Activated CD4-positive, alpha-beta T cell treated with anti-CD3 and anti-CD28 coated beads for 48 hours (primary cell): ENCODE measurements at regions not wholly inside any gene's neighbourhood (a gene's known extent, or its start where the extent isn't known, plus 50 kb on each side); places are given as distances from the start of the nearest gene placed in this dataset.

Experiments
- DNase-seq: peaks from one replicate; pipeline ENCODE4 v3.0.0-alpha.2; 2020

DNA sequence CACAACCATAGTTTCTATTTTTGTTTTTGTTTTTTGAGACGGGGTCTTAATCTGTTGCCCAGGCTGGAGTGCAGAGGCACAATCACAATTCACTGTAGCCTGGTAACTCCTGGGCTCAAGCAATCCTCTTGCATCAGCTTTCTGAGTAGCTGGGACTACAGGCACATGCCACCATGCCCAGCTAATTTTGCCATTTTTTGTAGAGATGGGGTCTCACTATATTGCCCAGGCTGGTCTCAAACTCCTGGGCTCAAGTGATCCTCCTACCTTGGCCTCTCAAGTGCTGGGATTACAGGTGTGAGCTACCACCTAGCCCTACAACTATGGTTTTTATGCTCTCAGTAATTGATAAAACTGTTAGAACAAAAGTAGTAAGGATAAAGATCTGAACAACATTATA is 147.5 kb upstream of the SHB start:
- no peak for DNase-seq

DNA sequence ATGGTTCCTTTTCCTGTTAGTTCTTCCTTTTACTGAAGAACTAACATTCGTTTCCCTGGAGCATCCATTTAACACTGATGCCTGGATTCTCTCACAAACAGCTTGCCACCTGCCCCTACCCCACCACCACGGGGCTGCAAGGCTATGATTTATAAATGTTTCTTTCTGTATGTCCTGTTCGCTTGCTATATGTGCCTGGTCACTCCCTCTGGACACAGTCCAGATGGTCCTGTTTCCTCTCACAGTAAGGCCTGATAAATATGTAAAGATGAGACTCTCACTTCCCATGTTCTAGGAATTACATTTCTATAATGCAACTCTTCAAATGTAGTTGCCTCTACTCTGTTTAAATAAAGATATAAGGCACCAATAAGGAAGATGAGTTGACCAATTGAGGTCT is 146.4 kb upstream of the SHB start:
- no peak for DNase-seq

DNA sequence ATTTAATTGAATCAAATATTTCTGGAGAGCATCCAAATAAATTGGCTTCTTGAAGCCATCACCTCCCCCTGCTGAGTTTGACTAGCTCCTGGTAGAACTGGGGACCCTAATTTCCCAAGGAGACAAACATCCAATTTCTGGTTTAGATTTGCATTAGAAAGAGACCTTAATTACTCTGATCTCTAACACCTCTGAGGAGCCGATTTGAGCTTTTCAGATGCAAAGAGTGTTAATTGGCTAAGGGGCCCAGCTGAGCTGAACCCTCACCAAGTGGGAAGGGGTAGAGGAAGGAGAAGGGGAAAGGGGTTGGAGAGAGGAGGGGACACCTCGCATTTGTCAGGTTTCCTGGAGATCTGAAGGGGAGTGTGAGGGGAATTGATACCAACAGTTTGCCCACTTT is 145.4 kb upstream of the SHB start:
- DNase-seq, result no peak

DNA sequence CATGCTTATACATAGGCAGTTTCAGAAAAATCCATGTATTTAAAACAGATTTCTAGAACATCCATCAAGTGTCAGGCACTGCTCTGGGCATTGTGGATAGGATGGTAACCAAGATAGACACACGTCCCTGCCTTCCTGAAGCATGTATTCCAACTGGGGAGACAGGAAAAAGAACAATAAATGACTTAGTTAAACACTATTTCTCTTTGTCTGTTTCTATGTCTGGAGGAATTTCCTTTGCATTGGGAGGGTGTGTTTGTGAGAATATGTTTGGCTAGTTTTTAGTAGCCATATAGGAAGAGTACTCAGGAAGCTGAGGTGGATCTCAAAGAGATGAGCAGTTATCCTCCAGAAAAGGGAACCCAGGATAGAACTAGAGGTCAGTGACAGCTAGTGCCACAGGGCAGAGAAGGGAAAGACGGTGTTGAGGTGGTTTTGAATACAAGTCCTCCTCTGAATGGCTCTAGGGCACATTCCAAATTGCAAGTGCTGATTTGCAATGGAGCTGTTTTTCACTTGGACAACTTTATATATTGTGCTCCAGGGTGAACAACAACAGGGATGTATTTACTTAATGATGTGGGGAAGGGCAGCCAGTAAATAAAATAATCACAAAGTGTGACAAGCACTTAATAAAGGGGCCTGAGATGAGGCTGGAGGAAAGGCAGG is 144.7 kb upstream of the SHB start:
- no peak for DNase-seq

DNA sequence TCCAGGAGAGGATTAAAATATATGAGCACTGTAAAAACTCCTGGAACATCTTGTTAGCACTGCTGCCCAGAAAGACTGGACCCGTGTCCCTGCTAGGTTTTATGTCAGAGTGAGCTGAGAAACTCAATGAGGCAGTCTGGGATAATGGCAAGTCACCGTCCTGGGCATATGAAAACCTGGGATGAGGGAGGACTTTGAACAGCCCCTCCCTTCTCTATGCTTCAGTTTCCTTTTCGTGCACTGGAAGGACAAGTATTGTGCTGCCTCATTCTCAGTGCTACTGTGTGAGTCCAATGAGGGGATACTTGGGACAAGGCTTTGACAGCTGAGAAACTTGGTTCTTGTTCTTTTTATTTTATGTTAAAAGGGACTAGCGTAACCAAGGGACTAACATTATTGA is 143.0 kb upstream of the SHB start:
- no peak for DNase-seq

DNA sequence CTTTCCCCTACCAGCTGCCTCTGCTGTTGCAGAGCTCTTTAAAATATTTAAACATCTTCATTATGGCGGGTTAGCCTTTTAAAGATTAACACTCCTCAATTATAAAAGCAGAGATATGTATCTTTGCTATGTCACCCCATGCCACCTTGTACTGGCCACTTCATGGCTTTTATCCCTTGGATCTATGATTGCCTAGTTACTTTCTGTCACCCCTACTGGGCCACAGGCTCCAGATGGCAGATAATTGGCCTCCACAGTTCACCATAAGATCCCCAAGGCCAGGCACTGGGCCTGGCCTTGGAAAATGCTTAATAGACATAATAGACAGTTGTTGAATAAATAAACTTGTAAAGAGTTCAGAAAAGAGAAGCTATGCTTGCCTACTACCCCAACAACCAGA is 142.0 kb upstream of the SHB start:
- DNase-seq, result no peak

DNA sequence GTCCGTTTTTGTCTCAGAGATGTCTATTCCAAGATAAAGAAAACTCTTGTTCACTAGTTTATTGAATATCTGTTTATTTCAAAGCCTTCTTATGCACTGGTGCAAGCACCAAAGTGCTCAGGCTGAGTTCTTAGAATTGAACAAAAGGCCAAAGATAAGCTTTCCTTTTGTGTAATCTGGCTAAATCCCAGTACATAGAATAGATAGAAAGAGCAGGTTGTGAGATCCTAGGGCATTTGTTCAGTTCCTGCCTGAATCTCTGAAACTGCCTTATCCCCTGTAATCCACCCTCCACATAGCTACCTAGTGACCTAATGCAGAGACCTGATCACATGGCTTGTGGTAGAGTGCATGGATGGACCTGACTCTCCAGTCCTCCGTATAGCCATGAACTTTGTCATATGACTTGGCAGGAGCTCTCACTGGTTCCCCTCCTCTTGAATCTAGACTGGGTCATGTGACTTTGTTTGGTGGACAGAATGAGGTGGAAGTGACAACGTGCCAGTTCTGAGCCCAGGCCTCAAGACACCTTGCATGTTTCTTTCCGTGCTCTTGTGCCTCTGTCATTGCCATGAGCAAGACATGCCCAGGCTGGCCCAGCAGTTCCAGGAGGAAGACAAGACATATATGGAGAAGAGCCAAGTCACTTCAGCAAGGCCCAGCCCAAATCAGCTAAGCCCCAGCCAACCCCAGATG is 139.3 kb upstream of the SHB start:
- no peak for DNase-seq

DNA sequence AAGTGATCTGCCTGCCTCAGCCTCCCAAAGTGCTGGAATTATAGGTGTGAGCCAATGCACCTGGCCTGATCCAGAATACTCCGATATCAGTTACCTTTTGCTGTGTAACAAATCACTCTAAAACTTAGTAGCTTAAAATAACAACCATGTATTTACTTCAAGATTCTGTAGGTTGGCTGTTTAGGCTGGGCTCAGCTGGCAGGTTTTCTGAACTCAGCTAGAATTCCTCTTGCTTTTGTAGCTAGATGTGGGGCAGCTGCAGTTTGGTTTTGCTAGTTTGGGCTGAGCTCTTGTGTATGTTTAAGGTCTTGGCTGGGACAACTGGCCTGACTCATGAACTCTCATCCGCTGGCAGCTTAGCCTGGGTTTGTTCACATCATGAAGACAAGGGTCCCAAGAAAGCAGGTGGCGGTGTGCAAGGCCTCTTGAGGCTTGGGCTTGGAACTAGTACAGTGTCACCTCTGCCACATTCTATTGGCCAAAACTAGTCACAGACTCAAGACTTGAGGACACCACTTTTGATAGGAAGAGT is 138.3 kb upstream of the SHB start:
- DNase-seq, result no peak

DNA sequence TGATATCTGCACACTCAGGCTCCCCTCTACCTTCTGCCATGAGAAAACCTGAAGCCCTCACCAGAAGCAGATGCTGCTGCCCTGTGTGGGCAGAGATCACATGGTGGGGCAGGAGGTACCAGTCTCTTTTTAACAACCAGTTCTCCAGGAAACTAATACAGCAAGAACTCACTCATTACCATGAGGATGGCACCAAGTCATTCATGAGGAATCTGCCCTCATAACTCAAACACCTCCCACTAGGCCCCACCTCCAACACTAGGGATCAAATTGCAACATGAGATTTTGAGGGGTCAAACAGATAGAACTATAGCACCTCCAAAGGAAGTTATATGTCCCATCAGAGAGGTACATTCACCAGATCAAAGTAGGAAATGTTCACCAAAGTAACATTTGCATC is 136.3 kb upstream of the SHB start:
- no peak for DNase-seq

DNA sequence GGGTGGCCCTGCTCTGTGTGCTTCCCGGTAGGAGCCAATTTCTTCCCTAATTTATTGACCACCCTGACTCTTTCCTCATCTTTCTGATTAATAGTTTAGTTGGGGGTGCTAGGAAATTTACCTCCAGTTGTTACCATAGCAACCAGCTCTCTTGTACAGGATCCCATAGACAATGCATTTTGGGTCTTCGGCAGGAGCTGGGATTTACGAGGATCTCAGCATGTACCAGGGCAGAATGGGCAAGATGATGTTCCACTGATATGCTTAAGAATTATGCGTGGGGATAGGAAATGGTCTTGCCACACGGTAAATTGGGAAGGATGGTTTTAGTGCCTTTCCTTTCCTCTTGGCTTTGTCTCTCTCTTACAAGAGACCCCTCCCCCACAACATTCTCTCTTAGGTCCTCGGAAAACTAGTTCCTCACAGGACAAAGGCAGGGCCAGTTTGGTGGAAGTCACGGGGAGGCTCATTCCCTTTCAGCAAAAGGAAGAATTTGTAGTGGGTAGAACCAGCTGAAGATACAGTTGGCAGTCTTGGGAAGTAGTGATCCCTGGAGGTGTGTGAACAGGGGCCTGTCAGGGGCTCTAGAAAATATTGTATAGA is 133.4 kb upstream of the SHB start:
- DNase-seq, result no peak

DNA sequence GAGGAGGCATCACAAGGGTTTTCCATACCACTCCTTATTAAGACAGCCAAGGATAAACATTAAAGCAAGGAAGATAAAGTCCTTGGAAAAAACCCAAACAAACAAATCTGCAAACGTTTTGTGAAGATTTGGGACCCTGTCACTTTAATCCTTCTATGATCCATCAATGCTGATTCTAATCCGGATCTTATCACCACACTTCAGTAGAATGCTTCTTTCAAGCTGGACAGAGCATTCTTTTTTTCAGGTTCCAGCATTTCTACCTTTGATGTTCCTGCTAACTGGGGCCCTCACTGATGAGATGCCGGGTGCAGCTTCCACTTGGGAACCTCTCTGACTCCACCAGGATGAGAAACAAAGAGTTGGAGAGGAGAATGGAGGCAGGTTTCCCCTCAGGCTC is 132.8 kb upstream of the SHB start:
- DNase-seq, result no peak

DNA sequence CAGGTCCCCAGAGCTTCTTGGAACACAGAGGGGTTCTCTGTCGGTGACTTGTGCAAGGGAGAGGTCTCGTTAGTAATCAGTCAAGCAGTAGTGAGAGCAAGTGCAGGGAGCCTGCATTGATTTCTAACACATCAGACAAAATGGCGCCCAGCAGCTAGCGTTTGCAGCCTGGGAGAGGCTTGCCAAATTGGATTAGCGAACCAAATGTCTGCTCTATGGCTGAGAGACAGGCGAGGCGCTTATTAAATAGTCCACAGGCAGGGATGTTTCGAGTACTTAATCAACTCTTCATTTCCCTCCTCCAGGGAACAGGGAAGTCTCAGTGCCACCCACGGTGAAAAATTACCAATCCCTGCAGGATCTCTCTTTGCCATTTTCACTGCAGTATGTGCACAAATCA is 131.4 kb upstream of the SHB start:
- DNase-seq, result no peak

DNA sequence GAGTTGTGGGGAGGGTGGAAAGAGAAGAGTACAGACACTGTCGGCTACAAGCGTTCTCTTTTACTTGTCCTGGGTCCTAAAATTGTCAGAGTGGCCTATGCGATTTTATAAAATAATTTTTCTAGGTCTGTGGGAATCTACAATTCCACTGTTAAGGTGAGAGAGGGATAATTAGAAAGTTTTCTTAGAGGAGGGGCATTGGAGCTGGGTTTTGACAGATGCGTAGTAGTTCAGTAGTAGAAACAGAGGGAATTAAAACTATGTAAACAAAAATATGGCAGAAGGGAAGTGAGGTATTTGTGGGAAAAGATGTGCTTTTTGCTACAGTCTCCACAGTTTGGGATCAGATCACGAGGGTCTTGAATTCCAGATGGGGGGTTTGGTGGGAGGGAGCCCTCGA is 129.1 kb upstream of the SHB start:
- DNase-seq, result no peak

DNA sequence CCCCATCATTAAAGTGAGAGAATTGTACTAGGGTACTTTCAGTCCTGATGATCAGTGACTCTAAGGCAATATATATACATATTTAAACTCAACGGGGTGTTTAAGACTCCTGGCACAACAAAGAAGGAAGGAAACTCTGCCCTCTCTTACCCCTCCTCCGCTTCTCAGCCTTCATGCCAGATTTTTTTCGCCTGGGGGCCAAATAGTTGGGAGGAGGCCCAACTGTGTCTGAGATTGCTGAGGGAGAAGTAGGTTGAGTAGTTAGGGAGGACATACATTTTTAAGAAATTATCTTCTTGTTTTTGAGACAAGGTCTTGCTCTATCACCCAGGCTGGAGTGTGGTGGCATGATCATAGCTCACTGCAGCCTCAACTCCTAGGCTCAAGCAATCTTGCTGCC is 127.7 kb upstream of the SHB start:
- DNase-seq, result no peak

DNA sequence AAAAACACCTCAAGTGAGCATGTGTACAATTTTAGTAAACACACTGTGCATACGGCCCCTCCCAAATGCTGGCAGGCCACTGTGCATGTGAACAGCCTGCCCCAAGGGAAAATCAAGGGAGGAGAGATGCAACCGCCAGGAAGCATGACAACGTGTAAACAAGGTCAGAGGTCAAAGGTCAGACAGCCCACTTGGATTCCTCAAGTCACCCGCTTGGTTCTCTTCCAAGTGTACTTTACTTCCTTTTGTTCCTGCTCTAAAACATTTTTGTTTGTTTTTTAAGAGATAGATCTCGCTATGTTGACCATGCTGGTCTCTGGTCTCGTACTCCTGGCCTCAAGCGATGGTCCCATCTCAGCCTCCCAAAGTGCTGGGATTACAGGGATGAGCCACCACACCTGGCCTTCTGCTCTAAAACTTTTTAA is 126.7 kb upstream of the SHB start:
- no peak for DNase-seq

DNA sequence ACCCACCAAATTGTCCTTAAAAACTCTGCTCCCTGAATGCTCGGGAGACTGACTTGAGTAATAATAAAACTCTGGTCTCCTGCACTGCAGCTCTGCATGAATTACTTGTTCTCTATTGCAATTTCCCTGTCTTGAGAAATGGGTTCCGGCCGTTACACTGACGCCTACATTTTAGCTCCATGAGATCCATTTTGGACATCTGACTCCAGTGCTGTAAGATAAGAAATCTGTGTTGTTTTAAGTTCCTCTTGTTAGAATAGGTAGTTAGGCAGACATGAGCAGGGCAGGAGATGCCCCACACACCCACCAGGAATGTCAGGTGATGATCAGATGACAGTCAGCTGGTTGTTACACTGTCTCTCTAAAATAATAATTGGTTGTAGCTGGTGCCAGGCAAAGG is 125.8 kb upstream of the SHB start:
- no peak for DNase-seq

DNA sequence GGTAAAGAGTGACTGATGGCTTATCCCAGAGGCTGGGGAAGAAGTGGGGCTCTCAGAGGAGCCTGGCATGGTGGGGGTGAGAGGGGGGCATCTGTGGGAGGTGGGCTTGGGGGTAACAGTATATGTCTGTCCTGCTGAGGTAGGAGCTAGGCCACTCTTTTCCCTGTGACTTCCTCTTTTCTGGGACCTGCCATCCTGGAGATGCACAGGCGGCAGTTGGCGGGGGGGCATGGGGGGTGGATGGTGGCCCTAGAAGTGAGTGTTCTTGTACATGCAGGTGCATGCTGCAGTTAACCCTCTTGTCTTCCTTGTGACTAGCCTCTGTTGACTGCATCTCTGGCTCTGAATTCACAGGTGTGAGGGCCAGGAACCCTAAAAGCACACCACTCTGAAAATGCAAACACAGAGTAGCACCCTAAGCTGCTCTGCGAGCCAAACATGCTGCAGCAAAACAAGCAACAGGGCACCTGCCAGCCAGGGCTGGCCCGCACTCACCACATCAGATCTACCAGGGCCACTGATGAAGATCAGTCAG is 123.8 kb upstream of the SHB start:
- no peak for DNase-seq

DNA sequence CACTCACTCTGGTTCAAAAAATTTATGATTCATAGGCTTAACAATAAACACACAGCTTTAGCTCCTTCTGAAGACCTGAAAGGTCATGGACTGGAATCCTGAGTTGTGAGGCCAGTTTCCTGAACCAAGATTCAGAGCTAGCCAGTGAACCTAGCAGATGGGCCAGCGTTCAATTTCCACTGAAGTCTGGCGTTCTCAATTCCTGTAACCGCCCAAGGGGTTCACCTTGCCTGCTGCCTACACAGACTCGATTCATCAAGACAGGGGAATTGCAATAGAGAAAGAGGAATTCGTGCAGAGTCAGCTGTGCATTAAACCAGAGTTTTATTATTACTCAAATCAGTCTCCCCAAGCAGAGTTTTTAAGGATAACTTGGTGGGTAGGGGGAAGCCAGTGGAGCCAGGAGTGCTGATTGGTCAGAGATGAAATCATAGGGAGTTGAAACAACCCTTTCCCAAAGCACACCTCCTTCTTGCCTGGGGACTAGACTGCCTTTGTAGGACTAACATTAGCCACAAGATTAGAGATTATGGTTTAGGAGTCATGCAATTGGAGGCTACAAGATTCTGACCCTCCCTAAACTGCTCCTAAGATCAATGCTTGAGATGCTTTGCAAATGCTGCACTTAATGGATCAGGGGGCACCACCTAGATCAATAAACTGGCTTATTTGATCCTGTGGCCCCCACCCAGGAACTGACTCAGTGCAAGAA is 117.5 kb upstream of the SHB start:
- DNase-seq, result no peak

DNA sequence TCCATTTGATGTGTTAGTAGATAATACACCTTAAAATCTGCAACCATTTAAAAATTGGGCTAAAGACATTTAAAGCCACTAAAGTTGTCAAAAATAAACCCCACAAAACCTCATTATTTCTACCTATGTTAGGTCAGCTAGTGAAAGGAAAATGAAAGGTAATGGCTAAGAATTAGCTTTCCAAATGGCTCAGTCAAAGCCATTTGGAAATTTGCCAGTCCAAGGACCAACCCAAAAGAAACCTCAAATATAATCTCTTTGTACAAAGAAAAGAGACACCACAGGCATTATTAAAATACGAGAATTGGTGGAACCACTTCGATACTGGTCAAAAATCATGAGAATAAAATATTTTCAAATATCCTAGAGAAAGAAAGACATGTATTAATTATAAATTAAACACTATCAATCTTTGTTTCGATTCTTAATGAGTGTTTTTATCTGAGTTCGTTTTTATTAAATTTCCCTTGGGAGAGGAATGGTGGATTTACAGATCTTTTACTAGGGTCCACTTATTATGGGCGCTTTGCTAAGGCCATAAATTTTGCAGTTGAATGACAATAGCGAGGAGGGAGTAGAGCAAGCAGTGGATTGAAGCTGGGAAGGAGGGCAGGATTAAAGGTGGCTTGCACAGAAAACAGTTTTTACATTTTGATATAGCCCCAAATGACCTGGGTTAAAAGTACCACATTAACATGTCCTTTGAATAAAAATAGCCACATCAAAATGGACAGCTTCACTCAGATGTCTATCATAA is 116.8 kb upstream of the SHB start:
- no peak for DNase-seq

DNA sequence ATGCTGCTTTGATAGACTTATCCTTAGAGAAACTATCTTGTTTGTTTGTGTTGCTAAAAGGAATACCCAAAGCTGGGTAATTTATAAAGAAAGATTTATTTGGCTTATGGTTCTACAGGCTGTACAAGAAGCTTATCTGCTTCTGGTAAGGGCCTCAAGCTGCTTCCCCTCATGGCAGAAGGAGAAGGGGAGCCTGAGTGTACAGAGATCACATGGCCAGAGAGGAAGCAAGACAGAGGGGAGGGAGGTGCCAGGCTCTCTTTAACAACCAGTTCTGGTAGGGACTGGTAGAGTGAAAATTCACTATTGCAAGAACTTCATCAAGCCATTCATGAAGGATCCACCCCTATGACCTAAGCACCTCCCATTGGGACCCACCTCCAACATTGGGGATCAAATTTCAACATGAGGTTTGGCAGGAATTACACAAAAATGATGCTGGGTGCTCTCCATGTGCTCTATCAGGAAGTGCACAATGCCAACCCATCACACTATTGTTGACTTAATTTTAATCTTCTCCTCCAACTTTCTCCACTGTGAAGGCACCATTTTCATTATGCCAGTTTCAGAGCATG is 115.1 kb upstream of the SHB start:
- no peak for DNase-seq

DNA sequence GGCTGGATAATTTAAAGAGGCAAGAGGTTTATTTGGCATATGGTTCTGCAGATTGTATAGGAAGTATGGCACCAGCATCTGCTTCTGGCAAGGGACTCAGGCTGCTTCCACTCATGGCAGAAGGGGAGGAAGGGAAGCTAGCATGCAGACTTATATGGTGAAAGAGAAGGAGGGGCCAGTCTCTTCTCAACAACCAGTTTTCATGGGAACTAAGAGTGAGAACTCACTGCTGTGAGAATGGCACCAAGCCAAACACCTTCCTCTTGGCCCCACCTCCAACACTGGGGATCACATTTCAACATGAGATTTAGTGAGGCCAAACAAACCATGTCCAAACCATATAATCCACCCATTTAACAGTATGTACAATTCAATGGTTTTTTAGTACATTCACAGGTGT is 113.3 kb upstream of the SHB start:
- DNase-seq, result no peak

DNA sequence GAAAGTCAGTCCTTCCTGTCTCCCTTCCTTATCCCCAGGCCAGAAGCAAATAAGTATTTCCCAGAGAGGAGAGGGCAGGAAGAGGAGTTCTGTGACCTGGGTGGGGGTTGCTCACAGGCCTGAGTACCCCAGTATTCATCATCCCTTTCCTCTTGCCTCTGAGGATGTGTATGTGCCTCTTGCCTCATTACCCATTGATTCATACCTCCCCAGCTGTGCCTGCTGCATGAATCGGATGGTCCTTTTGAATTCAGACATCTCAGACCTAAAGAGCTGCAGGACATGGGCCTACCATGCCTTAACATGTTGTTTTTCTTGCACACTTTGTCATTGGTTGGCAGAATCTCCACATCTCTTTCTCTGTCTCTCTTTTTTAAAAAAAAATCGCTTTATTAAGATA is 112.8 kb upstream of the SHB start:
- DNase-seq, result no peak
